DND-41 (cell line): ENCODE measurements at regions not wholly inside any gene's neighbourhood (a gene's known extent, or its start where the extent isn't known, plus 50 kb on each side); places are given as distances from the start of the nearest gene placed in this dataset.

Experiments
- EZH2 ChIP-seq: IDR thresholded peaks from 3 replicates; pipeline ENCODE4 v1.6.1; 2012; ENCODE audit warnings: borderline replicate concordance, low read depth, mild to moderate bottlenecking, moderate library complexity, low read length, inconsistent platforms; ENCODE audit not compliant: severe bottlenecking
- TF ChIP-seq, protein P1 (sequence below): IDR thresholded peaks from 2 replicates; pipeline ENCODE4 v1.5.1; 2012; ENCODE audit warnings: borderline replicate concordance, low read length, moderate library complexity, mild to moderate bottlenecking; ENCODE audit not compliant: poor library complexity, severe bottlenecking; ENCODE audit errors: extremely low read depth

DNA sequence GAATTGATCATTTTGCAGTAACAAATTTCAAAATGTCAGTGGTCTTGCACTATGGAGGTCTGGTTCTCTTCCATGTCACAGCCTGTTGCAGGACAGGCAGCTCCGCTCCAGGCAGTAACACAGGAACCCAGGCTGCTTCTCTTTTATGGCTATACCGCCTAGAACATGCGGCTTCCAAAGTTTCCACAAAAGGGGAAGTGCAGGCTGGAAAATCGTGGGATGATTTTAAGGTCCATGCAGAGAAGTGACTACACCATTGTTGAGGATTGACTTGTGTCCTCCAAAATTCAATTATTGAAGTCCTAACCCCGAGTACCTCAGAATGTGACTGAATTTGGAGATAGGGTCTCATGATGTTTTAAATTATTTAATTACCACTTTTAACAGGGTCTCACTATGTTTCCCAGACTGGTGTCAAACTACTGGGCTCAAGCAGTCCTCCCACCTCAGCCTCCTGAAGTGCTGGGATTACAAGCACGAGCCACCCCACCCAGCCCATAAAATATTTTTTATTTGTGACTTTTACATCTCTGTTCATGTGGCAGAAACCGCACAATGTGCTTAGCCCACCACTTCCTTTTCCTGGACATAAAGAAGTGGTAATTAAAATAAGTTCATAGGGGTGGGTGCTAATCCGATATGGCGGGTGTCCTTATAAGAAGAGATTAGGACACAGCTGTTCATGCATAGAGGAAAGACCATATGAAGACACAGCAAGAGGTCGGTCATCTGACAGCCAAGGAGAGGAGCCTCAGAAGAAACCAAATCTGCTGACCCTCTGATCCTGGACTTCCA is 279.2 kb upstream of the RPL38 start:
- TF ChIP-seq, protein P1, sequence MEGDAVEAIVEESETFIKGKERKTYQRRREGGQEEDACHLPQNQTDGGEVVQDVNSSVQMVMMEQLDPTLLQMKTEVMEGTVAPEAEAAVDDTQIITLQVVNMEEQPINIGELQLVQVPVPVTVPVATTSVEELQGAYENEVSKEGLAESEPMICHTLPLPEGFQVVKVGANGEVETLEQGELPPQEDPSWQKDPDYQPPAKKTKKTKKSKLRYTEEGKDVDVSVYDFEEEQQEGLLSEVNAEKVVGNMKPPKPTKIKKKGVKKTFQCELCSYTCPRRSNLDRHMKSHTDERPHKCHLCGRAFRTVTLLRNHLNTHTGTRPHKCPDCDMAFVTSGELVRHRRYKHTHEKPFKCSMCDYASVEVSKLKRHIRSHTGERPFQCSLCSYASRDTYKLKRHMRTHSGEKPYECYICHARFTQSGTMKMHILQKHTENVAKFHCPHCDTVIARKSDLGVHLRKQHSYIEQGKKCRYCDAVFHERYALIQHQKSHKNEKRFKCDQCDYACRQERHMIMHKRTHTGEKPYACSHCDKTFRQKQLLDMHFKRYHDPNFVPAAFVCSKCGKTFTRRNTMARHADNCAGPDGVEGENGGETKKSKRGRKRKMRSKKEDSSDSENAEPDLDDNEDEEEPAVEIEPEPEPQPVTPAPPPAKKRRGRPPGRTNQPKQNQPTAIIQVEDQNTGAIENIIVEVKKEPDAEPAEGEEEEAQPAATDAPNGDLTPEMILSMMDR, result no peak
- no peak for TF ChIP-seq EZH2
